ENCODE measurements at regions not wholly inside any gene's neighbourhood (a gene's known extent, or its start where the extent isn't known, plus 50 kb on each side); places are given as distances from the start of the nearest gene placed in this dataset.

DNA sequence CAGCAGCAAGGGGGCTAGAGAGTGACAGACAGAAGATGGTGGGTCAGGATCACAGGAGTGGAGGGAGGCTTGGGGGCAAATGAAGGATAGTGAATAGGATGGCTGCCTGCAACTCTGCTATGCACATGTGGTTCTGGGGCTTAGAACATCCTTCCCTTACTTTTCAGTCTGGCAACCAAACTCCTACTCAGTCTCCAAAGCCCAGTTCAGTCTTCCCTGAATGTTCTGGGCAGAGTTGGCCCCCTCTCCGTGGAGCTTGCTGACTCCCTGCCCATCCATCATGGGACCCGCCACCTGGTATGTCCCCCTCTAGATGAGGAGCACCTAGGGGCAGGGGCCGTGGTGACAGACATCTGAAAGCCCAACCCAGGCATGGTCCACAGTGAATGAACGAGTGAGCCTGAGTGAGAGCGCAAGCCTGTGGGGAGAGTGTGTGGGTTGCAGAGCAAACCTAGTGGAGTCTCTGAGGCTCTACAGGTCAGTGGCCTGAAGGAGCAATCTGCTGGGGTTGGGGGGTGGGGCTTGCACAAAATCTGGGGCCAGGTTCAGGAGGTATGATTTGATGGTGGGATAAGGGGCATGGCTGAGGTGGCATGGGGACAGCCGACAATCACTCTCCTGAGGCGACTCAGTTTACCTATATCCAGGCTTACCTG lies 180.6 kb downstream of the FGF18 start:
- TF ChIP-seq RAD21 (IDR thresholded peaks at IDR 0.05; ENCODE audit: low read length) (no peak), POLR2A (IDR thresholded peaks at IDR 0.05; ENCODE audit: low read depth, low read length) (no peak), CEBPB (IDR thresholded peaks at IDR 0.05; ENCODE audit: low read depth, low read length) (no peak), MXI1 (IDR thresholded peaks at IDR 0.05; ENCODE audit: borderline replicate concordance, low read depth, low read length) (no peak), MAZ (IDR thresholded peaks at IDR 0.05; ENCODE audit: borderline replicate concordance, low read depth, low read length) (no peak), BHLHE40 (IDR thresholded peaks at IDR 0.05; ENCODE audit: low read depth, low read length) (no peak), RFX5 (IDR thresholded peaks at IDR 0.05; ENCODE audit: low read depth, low read length) (no peak), NFE2L2 (IDR thresholded peaks at IDR 0.05; ENCODE audit: low read depth, low read length) (no peak)
- TF ChIP-seq, protein P1, sequence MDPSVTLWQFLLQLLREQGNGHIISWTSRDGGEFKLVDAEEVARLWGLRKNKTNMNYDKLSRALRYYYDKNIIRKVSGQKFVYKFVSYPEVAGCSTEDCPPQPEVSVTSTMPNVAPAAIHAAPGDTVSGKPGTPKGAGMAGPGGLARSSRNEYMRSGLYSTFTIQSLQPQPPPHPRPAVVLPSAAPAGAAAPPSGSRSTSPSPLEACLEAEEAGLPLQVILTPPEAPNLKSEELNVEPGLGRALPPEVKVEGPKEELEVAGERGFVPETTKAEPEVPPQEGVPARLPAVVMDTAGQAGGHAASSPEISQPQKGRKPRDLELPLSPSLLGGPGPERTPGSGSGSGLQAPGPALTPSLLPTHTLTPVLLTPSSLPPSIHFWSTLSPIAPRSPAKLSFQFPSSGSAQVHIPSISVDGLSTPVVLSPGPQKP (IDR thresholded peaks at IDR 0.05; ENCODE audit: borderline replicate concordance, low read depth, low read length), result no peak
- TF ChIP-seq, protein P2, sequence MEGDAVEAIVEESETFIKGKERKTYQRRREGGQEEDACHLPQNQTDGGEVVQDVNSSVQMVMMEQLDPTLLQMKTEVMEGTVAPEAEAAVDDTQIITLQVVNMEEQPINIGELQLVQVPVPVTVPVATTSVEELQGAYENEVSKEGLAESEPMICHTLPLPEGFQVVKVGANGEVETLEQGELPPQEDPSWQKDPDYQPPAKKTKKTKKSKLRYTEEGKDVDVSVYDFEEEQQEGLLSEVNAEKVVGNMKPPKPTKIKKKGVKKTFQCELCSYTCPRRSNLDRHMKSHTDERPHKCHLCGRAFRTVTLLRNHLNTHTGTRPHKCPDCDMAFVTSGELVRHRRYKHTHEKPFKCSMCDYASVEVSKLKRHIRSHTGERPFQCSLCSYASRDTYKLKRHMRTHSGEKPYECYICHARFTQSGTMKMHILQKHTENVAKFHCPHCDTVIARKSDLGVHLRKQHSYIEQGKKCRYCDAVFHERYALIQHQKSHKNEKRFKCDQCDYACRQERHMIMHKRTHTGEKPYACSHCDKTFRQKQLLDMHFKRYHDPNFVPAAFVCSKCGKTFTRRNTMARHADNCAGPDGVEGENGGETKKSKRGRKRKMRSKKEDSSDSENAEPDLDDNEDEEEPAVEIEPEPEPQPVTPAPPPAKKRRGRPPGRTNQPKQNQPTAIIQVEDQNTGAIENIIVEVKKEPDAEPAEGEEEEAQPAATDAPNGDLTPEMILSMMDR (conservative IDR thresholded peaks at IDR 0.05; ENCODE audit: low read depth, low read length), result no peak
- TF ChIP-seq, protein P3, sequence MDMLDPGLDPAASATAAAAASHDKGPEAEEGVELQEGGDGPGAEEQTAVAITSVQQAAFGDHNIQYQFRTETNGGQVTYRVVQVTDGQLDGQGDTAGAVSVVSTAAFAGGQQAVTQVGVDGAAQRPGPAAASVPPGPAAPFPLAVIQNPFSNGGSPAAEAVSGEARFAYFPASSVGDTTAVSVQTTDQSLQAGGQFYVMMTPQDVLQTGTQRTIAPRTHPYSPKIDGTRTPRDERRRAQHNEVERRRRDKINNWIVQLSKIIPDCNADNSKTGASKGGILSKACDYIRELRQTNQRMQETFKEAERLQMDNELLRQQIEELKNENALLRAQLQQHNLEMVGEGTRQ (IDR thresholded peaks at IDR 0.05; ENCODE audit: low read depth, low read length), result no peak
